Tibial nerve (tissue), 4 donors: ENCODE measurements at regions not wholly inside any gene's neighbourhood (a gene's known extent, or its start where the extent isn't known, plus 50 kb on each side); places are given as distances from the start of the nearest gene placed in this dataset.
"Not testable (repeated sequence)": the region's sequence is repeated elsewhere in the genome, so short reads cannot be mapped to it uniquely, and the experiment has no call there.

Source experiments
- DNase-seq, 2 donors: peaks; one replicate each; pipeline ENCODE4 v3.0.0-alpha.2; 2019; ENCODE audit warnings: low spot score in 2 of 2
- H3K27ac ChIP-seq, 4 donors: fragments of 200-600 bp; sonication (generic) in 3 of 4; one replicate each; pipeline ENCODE4 v1.5.1; 2017 to 2019; ENCODE audit warnings: mild to moderate bottlenecking in 1 of 4
- H3K27me3 ChIP-seq, 2 donors: fragments of 200-600 bp; sonication (generic) in 1 of 2; one replicate each; pipeline versions ENCODE4 v1.5.1 to v1.6.0; 2017 to 2019
- H3K36me3 ChIP-seq, 3 donors: fragments of 200-600 bp; sonication (generic); one replicate each; pipeline ENCODE4 v1.5.1; 2018 to 2019
- H3K4me1 ChIP-seq, 4 donors: fragments of 200-600 bp; sonication (generic) in 3 of 4; one replicate each; pipeline ENCODE4 v1.5.1; 2017 to 2019
- H3K4me3 ChIP-seq, 4 donors: fragments of 200-600 bp; sonication (generic) in 3 of 4; one replicate each; pipeline ENCODE4 v1.5.1; 2017 to 2019; ENCODE audit warnings: mild to moderate bottlenecking in 1 of 4, moderate library complexity in 1 of 4
- H3K9me3 ChIP-seq, 4 donors: fragments of 200-600 bp; sonication (generic) in 3 of 4; one replicate each; pipeline ENCODE4 v1.5.1; 2017 to 2019
- EP300 ChIP-seq, 2 donors: sonication (generic); formaldehyde crosslinking; IDR thresholded peaks; one replicate each; pipeline ENCODE4 v1.6.1; 2017; ENCODE audit warnings: antibody characterized with exemption in 2 of 2, mild to moderate bottlenecking in 1 of 2
- POLR2A ChIP-seq, 2 donors: fragments of 450-650 bp; IDR thresholded peaks; one replicate each; pipeline ENCODE4 v1.6.1; 2017; ENCODE audit warnings: antibody characterized with exemption in 2 of 2, mild to moderate bottlenecking in 2 of 2, moderate library complexity in 2 of 2
- WGBS, 2 donors: methylation state at CpG; one replicate each; pipeline ENCODE4 v1.1.5; 2018; 5-methylcytosine and 5-hydroxymethylcytosine counted together
- TF ChIP-seq, protein P1 (sequence below), 5 experiments: fragments of 200-600 bp in 3 of 5; fragments of 450-650 bp in 2 of 5; sonication (generic) in 3 of 5; IDR thresholded peaks; one replicate each; pipeline ENCODE4 v1.5.1; 2016 to 2019; ENCODE audit warnings: antibody characterized with exemption in 5 of 5, mild to moderate bottlenecking in 3 of 5, moderate library complexity in 2 of 5

DNA sequence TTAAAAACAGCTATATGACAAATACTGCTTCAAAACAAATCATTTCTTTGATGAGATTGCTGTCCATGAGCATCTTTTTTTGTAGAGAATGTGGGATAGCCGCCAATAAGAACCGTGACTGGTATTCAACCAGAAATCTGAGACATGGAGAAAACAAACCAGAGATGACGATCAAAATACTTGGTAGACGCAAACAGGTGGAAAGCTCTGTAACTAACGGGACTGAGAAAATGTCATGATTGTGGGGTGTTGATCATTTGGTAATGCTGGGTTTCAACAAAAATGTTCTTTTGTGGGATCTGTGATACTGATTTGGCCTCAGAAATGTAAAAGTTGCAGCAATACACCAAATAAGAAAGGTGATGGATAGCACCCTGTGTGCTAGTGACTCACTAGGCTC is 364.8 kb downstream of the NYAP2 start:
- TF ChIP-seq, protein P1, sequence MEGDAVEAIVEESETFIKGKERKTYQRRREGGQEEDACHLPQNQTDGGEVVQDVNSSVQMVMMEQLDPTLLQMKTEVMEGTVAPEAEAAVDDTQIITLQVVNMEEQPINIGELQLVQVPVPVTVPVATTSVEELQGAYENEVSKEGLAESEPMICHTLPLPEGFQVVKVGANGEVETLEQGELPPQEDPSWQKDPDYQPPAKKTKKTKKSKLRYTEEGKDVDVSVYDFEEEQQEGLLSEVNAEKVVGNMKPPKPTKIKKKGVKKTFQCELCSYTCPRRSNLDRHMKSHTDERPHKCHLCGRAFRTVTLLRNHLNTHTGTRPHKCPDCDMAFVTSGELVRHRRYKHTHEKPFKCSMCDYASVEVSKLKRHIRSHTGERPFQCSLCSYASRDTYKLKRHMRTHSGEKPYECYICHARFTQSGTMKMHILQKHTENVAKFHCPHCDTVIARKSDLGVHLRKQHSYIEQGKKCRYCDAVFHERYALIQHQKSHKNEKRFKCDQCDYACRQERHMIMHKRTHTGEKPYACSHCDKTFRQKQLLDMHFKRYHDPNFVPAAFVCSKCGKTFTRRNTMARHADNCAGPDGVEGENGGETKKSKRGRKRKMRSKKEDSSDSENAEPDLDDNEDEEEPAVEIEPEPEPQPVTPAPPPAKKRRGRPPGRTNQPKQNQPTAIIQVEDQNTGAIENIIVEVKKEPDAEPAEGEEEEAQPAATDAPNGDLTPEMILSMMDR (IDR thresholded peaks at IDR 0.05) = no peak
- TF ChIP-seq EP300 (IDR thresholded peaks at IDR 0.05) (no peak), POLR2A (IDR thresholded peaks at IDR 0.05) (no peak)
- WGBS, 2 donors = 87 to 89% methylated on average over 5 of the region's 5 CpGs
- Histone ChIP-seq H3K4me1 (peaks cover 0 to 16% (median 2%) of the 10 kb centered on the region in 4 donors), H3K36me3 (no peaks in the 10 kb centered on the region), H3K9me3 (no peaks in the 10 kb centered on the region), H3K27ac (no peak overlapping the region), H3K27me3 (no peaks in the 10 kb centered on the region), H3K4me3 (no peak overlapping the region)
- DNase-seq = no peak

DNA sequence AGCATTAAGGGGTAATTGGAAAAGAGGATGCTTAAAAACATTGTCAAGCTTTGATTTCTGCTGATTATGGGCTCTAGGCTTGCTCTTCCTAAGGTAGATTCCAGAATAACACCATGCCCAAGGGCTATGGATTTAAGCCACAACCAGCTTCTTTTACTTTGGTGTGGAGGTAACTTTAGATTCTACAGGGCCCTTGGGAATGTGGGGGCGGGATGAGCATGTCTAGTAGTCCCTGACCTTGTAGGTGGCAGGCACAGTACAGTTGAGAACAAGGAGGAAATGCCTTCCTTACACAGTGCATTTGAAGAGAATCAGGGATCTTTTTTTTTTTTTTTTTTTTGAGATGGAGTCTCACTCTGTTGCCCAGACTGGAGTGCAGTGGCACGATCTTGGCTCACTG is 364.2 kb downstream of the NYAP2 start:
- DNase-seq = no peak
- Histone ChIP-seq H3K36me3 (no peaks in the 10 kb centered on the region), H3K4me3 (no peak overlapping the region), H3K4me1 (peaks cover 0 to 16% (median 2%) of the 10 kb centered on the region in 4 donors), H3K9me3 (no peaks in the 10 kb centered on the region), H3K27ac (no peak overlapping the region), H3K27me3 (no peaks in the 10 kb centered on the region)
- TF ChIP-seq POLR2A (IDR thresholded peaks at IDR 0.05) = no peak
- TF ChIP-seq, protein P1 (IDR thresholded peaks at IDR 0.05) = no peak
- no peak for TF ChIP-seq EP300 (IDR thresholded peaks at IDR 0.05)
- 84 to 87% methylated on average over 2 of the region's 2 CpGs for WGBS, 2 donors

DNA sequence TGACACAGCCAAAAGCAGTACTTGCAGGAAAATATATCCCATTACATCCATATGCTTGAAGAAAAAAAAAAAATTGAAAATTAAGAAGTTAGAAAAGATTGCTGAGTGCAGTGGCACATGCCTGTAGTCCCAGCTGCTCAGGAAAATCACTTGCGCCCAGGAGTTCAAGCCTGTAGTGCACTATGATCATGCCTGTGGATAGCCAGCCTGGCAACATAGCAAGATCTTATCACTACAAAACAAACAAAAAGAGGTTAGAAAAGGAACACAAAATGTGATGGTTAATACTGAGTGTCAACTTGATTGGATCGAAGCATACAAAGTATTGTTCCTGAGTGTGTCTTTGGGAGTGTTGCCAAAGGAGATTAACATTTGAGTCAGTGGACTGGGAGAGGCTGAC is 361.9 kb downstream of the NYAP2 start:
- Histone ChIP-seq H3K27ac (no peak overlapping the region), H3K4me3 (no peak overlapping the region), H3K9me3 (no peaks in the 10 kb centered on the region), H3K36me3 (no peaks in the 10 kb centered on the region), H3K4me1 (peaks cover 0 to 9% (median 2%) of the 10 kb centered on the region in 4 donors), H3K27me3 (no peaks in the 10 kb centered on the region)
- 89 to 92% methylated on average over 2 of the region's 2 CpGs for WGBS, 2 donors
- no peak for TF ChIP-seq POLR2A (IDR thresholded peaks at IDR 0.05)
- no peak for TF ChIP-seq EP300 (IDR thresholded peaks at IDR 0.05)
- TF ChIP-seq, protein P1 (IDR thresholded peaks at IDR 0.05) = no peak
- no peak for DNase-seq

DNA sequence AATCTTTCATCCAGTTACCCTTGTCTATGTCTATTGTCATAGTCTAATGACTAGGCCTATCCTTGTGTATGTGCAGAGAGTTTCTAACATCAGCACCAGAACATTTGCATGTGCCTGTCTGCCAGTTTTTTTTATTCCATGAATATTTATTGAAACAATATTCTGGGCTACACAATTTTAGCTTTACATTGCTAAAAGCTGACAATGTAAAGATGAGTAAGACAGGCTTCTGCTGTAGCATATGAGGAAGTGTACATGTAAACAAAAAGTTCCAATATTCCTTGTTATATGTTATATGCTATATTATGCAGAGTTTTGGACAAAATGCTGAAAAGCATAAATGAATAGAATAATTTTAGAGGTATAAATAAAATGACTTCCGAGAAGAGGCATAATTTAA is 357.7 kb downstream of the NYAP2 start:
- Histone ChIP-seq H3K27me3 (no peaks in the 10 kb centered on the region), H3K9me3 (no peaks in the 10 kb centered on the region), H3K27ac (no peak overlapping the region), H3K4me3 (no peak overlapping the region), H3K36me3 (no peaks in the 10 kb centered on the region), H3K4me1 (no peaks in the 10 kb centered on the region)
- WGBS, 2 donors = 93% methylated on average over 1 of the region's 1 CpG
- DNase-seq = no peak
- TF ChIP-seq POLR2A (IDR thresholded peaks at IDR 0.05) = no peak
- TF ChIP-seq EP300 (IDR thresholded peaks at IDR 0.05) = no peak
- TF ChIP-seq, protein P1 (IDR thresholded peaks at IDR 0.05) = no peak

DNA sequence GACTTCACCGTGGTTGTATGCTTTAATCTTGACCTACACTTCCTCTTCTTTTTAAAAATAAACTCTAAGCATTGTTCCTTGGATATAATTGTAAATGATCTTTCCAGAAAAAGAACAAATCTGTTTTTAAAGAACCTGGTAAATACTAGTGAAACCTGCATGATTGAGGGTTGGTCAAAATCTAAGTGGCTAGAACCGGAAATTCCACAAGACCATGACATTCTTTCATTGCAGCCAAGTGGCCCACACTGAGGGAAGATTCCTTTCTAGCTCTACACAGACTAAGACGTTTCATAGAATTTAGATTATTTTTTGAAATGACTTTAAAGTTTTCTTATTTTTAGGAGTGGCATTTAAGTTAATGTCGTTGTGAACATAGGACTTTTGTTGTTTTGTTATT is 356.7 kb downstream of the NYAP2 start:
- H3K27me3 ChIP-seq = no peaks in the 10 kb centered on the region
- H3K9me3 ChIP-seq = no peaks in the 10 kb centered on the region
- H3K4me3 ChIP-seq = no peak overlapping the region
- DNase-seq = no peak
- no peak overlapping the region for H3K27ac ChIP-seq
- WGBS, 2 donors = 37 to 47% methylated on average over 4 of the region's 4 CpGs
- H3K4me1 ChIP-seq = no peaks in the 10 kb centered on the region
- TF ChIP-seq POLR2A (IDR thresholded peaks at IDR 0.05) = no peak
- no peaks in the 10 kb centered on the region for H3K36me3 ChIP-seq

DNA sequence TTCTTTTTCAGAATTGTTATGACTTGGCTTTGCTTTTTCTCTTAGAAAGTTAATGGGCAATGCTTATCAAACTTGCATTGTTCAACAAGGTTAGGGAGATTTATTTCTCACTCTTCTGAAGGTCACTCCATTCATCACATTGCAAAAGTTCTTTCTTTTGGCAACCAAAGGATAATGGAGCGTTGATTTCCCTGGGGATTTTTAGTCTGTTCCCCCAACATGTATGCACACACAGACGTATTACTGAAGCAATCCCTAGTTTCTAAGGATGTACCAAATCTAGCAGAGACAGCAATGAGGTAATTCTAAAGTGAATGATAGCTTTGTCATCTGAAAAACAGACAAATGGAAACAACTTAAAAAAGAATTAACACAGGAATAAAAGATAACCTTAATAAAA is 349.1 kb downstream of the NYAP2 start:
- TF ChIP-seq POLR2A (IDR thresholded peaks at IDR 0.05) (no peak), EP300 (IDR thresholded peaks at IDR 0.05) (no peak)
- TF ChIP-seq, protein P1 (IDR thresholded peaks at IDR 0.05) = no peak
- no peak for DNase-seq
- WGBS, 2 donors = 41 to 44% methylated on average over 2 of the region's 2 CpGs

DNA sequence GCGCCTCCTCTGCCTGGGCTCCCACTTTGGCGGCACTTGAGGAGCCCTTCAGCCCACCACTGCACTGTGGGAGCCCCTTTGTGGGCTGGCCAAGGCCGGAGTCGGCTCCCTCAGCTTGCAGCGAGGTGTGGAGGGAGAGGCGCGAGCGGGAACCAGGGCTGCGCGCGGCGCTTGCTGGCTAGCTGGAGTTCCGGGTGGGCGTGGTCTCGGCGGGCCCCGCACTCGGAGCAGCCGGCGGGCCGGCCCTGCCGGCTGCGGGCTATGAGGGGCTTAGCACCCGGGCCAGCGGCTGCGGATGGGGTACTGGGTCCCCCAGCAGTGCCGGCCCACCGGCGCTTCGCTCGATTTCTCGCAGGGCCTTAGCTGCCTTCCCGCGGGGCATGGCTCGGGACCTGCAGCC is 344.5 kb downstream of the NYAP2 start:
- not testable (repeated sequence) for H3K4me3 ChIP-seq, H3K27ac ChIP-seq, DNase-seq, H3K9me3 ChIP-seq, H3K27me3 ChIP-seq, H3K36me3 ChIP-seq, H3K4me1 ChIP-seq
- WGBS, 2 donors = 94 to 99% methylated on average over 7 to 21 of the region's 35 CpGs

More for the DNA sequence above, 349.1 kb downstream of the NYAP2 start:
- Histone ChIP-seq H3K27me3 (no peaks in the 10 kb centered on the region), H3K4me1 (no peaks in the 10 kb centered on the region), H3K27ac (no peak overlapping the region), H3K9me3 (no peaks in the 10 kb centered on the region), H3K4me3 (no peak overlapping the region), H3K36me3 (no peaks in the 10 kb centered on the region)
